ENCODE measurements at regions not wholly inside any gene's neighbourhood (a gene's known extent, or its start where the extent isn't known, plus 50 kb on each side); places are given as distances from the start of the nearest gene placed in this dataset.

DNA sequence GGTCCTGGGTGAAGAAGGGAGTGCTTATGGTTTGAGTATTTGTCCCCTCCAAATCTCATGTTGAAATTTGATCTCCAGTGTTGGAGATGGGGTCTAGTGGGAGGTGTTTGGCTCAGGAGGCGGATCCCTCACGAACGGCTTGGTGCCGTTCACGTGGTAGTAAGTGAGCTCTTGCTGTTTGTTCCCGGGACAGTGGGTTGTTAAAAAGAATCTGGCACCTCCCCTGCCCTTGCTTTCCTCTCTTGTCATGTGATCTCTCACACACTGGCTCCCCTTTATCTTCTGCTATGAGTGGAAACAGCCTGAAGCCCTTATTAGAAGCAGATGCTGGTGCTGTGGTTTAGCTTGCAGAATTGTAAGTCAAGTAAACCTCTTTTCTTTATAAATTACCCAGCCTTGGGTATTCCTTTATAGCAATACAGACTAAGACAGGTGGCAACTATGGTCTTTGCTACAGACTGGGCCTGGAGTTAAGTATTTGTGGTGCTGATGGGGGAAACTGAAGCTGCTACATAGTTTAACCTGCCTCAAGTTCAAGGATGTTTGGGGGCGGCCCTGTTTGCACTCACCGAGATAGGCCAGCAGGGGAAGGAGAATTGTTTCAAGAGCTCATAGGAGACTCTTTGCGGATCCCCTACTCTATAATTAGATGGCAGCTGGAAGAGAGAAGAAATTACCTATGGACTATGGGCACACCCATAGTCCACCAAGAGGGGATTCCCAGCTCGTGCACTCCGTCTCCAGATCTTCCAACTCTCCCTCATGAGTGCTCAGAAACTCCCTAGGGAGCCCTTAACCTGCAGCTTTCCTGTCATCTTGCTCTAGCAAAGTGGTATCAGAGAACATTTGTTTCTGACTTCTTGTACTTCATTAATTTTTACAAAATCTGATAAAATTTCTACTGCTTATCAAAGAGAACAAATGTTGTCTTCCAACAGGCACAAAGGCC is 164.6 kb downstream of the SLC15A5 start:
- no peak for TF ChIP-seq TAF1 (IDR thresholded peaks at IDR 0.05; ENCODE audit: low read depth)
- no peak for TF ChIP-seq EP300 (IDR thresholded peaks at IDR 0.05; ENCODE audit: borderline replicate concordance)
- no peak for TF ChIP-seq TCF12 (IDR thresholded peaks at IDR 0.05; ENCODE audit: low read depth)
- no peak for TF ChIP-seq CREB1 (IDR thresholded peaks at IDR 0.05; ENCODE audit: low read depth)
- TF ChIP-seq YY1 (IDR thresholded peaks at IDR 0.05; ENCODE audit: low read depth) = no peak

Data from Ishikawa (cell line).